HCT116 (cell line): ENCODE measurements at regions not wholly inside any gene's neighbourhood (a gene's known extent, or its start where the extent isn't known, plus 50 kb on each side); places are given as distances from the start of the nearest gene placed in this dataset.

Source experiments
- CBX3 ChIP-seq: IDR thresholded peaks from 2 replicates; pipeline ENCODE4 v1.6.1; 2012; ENCODE audit warnings: low read depth
- CTCF ChIP-seq, 3 experiments: fragments of 200-600 bp in 1 of 3; sonication (generic) in 1 of 3; IDR thresholded peaks in 2 of 3; conservative IDR thresholded peaks in 1 of 3; 2 replicates each; pipeline ENCODE4 v1.5.1; 2012 to 2017; ENCODE audit warnings: low read depth in 2 of 3, low read length in 2 of 3, antibody characterized with exemption in 1 of 3, borderline replicate concordance in 1 of 3, control low read depth in 1 of 3, mild to moderate bottlenecking in 1 of 3, mixed read lengths in 1 of 3, mixed run types in 1 of 3, moderate library complexity in 1 of 3; ENCODE audit not compliant: insufficient read depth in 1 of 3
- EZH2 ChIP-seq: fragments of 200-600 bp; sonication (generic); IDR thresholded peaks from 2 replicates; pipeline ENCODE4 v1.6.1; 2017; ENCODE audit warnings: antibody characterized with exemption, mixed run types
- EZH2phosphoT487 ChIP-seq: fragments of 200-600 bp; IDR thresholded peaks from 2 replicates; pipeline ENCODE4 v1.6.1; 2018; ENCODE audit warnings: antibody characterized with exemption, borderline replicate concordance
- MAX ChIP-seq: IDR thresholded peaks from 2 replicates; pipeline ENCODE4 v1.6.1; 2012
- POLR2A ChIP-seq: IDR thresholded peaks from 2 replicates; pipeline ENCODE4 v1.7.0; 2011; ENCODE audit warnings: borderline replicate concordance; ENCODE audit not compliant: insufficient read depth, insufficient read length; ENCODE audit errors: extremely low read depth
- POLR2AphosphoS5 ChIP-seq: IDR thresholded peaks from 2 replicates; pipeline ENCODE4 v1.6.1; 2011; ENCODE audit warnings: mild to moderate bottlenecking, low read depth, low read length, moderate library complexity
- RAD21 ChIP-seq: IDR thresholded peaks from 2 replicates; pipeline ENCODE4 v1.6.1; 2012; ENCODE audit warnings: low read depth, mild to moderate bottlenecking
- REST ChIP-seq: IDR thresholded peaks from 2 replicates; pipeline ENCODE4 v1.6.1; 2012; ENCODE audit warnings: low read depth
- SP1 ChIP-seq: IDR thresholded peaks from 2 replicates; pipeline ENCODE4 v1.6.1; 2012; ENCODE audit warnings: low read depth
- SRF ChIP-seq: IDR thresholded peaks from 2 replicates; pipeline ENCODE4 v1.6.1; 2012; ENCODE audit warnings: low read depth
- YY1 ChIP-seq: IDR thresholded peaks from 2 replicates; pipeline ENCODE4 v1.6.1; 2011; ENCODE audit warnings: low read length, low read depth, moderate library complexity, mild to moderate bottlenecking; ENCODE audit not compliant: insufficient replicate concordance; ENCODE audit errors: extremely low read depth
- ZNF274 ChIP-seq: fragments of 200-500 bp; sonication (Bioruptor generic); IDR thresholded peaks from 2 replicates; pipeline ENCODE4 v1.6.1; 2014; ENCODE audit warnings: mild to moderate bottlenecking, low read depth, low read length, inconsistent platforms

GRCh38 chr11:116119158-116119557 is 614.9 kb upstream of the CADM1 start:
- TF ChIP-seq MAX (no peak), SRF (no peak), CTCF (IDR thresholded peaks at IDR 0.05 in 2 of 3, conservative IDR thresholded peaks at IDR 0.05 in 1 of 3; ENCODE audit: borderline replicate concordance in 1 of 3, insufficient read depth in 1 of 3, low read depth in 2 of 3, low read length in 2 of 3) (no peak), POLR2AphosphoS5 (no peak), POLR2A (no peak), RAD21 (no peak), YY1 (no peak), REST (no peak), EZH2phosphoT487 (no peak), EZH2 (no peak), SP1 (no peak), ZNF274 (no peak), CBX3 (no peak)
